ENCODE measurements at regions not wholly inside any gene's neighbourhood (a gene's known extent, or its start where the extent isn't known, plus 50 kb on each side); places are given as distances from the start of the nearest gene placed in this dataset.
"Not testable (repeated sequence)": the region's sequence is repeated elsewhere in the genome, so short reads cannot be mapped to it uniquely, and the experiment has no call there.

GRCh38 chr5:17817990-17818389 is 183.7 kb downstream of the TAF11L14 start:
- in situ Hi-C loops (cut with MboI; ENCODE audit: low sequenced_read_pairs): no loop called here

GRCh38 chr5:17819783-17820182 is 185.5 kb downstream of the TAF11L14 start:
- in situ Hi-C loops (cut with MboI; ENCODE audit: low sequenced_read_pairs): no loop called here

DNA sequence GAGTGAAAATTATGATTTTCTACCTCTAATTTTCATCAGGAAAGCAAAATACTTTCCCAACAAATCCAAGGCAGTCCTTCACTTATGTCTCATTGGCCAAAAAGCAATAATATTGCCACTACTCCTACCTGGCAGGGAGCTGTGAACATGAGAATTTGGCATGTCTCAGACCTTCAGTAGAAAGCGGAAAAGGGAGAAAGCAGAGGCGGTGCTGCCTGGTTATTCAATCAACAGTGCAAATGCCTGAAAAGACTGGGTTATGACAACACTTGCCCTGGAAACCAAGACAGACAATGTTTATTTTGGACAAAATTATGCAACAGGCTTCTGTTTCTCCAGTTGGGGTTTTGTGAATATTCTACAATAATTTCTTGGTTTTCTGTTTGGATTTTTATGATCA is 194.4 kb downstream of the TAF11L14 start:
- in situ Hi-C loops (cut with MboI; ENCODE audit: low sequenced_read_pairs): no loop called here

- in situ Hi-C loops (cut with MboI; ENCODE audit: low sequenced_read_pairs): no loop called here
Observed at GRCh38 chr5:17829456-17829855, 195.2 kb downstream of the TAF11L14 start.

DNA sequence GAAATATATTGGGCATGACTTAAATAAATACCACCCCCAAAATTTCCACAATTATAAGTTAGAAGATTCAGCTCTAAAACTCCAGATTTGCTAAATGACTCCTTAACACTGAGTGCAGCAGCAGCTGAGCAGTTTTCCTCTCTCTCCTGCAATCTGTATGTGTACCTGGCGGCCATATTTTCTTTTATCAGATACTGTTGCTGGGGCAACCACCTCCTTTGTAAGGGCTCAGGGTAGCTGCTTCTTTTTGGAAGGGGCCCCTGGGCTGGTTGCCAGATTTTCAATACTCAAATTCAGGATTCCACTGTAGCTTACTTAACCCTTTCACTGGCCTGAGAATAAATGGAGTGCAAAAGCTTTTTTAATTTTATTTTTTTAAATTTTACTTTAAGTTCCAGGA is 197.0 kb downstream of the TAF11L14 start:
- in situ Hi-C loops (cut with MboI; ENCODE audit: low sequenced_read_pairs): no loop called here

GRCh38 chr5:17832949-17833745 is 198.9 kb downstream of the TAF11L14 start:
- in situ Hi-C loops (cut with MboI; ENCODE audit: low sequenced_read_pairs): no loop called here

GRCh38 chr5:17837757-17838156 is 203.5 kb downstream of the TAF11L14 start:
- in situ Hi-C loops (cut with MboI; ENCODE audit: low sequenced_read_pairs): no loop called here

GRCh38 chr5:17838469-17838868 is 204.2 kb downstream of the TAF11L14 start:
- in situ Hi-C loops (cut with MboI; ENCODE audit: low sequenced_read_pairs): no loop called here

GRCh38 chr5:17839848-17840247 is 205.6 kb downstream of the TAF11L14 start:
- in situ Hi-C loops (cut with MboI; ENCODE audit: low sequenced_read_pairs): no loop called here

DNA sequence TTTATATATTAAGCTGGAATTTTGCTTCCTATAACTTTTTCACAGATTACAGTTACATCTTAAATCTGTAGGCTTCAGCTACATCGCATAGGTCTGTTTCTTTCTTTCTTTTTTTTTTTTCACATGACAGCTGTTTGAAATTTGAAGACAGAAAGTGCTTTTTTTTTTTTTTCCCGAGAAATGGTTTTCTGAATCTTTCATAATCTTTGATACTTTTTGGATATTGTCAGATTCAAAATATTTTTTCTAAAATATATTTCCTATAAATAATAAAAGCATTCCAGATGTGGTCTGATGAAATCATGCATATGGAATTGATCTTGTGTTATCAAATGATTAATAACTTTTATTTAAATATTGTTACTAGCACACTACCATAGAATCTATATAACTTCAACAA is 212.2 kb downstream of the TAF11L14 start:
- in situ Hi-C loops (cut with MboI; ENCODE audit: low sequenced_read_pairs): no loop called here

DNA sequence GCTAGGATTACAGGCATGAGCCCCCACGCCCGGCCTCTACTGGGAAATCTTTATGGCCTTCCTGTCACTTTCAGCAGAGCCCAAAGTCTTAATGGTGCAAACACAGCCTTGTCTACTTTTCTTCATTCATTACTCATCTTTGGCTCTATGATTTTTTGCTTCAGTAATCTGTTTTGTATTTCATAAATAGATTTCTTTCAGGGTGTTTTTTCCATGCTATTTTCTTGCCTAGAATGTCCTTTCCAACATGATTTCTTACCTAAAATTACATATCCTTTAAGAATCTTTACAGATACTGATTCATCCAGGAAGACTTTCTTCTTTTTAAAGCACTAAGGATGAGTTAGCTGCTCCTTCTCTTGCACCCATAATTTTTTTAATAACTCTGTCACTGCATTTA is 213.0 kb downstream of the TAF11L14 start:
- in situ Hi-C loops (cut with MboI; ENCODE audit: low sequenced_read_pairs): no loop called here

- in situ Hi-C loops (cut with MboI; ENCODE audit: low sequenced_read_pairs): no loop called here
Observed at GRCh38 chr5:17852111-17852510, 217.9 kb downstream of the TAF11L14 start.

DNA sequence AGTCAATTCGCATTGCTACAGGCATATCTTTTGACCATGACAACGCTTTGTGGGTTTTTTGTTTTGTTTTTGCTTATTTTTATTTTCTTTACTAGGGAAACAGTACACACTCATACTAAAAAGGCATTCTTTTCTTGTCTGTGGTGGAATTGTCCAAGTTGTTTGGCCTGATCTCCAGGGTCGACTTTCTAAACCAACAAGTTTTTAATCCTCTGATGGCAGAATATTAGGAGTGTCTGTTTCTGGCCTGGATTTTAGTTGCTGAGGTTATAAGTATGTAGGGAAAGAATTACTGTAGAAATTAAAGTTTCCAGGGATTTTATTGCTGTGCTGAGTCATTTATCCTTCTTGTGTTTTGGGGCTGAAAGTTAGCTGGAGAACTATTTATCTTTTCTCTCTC is 218.5 kb downstream of the TAF11L14 start:
- in situ Hi-C loops (cut with MboI; ENCODE audit: low sequenced_read_pairs): no loop called here

GRCh38 chr5:17854901-17855300 is 220.6 kb downstream of the TAF11L14 start:
- in situ Hi-C loops (cut with MboI; ENCODE audit: low sequenced_read_pairs): no loop called here

DNA sequence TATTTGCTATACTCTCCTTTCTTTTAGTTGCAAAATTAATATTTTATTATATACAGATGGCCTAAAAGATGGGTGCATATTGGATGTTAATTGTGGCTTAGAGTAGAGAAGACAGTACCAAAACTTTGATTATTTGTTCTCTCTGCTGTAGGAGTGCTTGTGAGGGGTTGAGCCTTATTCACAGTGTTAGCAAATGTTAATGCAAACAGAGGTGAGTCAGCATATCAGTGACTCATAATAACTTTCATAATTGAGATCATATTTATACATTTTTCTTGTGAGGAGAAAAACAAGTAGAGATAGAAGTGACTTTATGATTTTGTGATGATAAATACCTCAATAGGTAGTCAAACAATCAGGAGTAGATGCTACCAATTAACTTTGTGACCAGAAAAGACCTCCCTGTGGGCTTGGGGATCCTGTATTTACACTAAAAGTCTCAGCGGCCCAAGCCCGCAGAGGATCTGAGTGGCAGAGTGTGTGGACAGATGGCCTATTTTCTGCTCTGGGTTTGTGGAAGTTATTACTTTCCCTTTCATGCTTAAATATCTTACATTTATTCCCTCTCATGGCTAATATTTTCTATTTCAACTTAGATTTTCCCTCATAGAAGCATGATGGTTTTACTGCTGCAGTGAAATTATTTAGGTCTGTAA is 226.5 kb downstream of the TAF11L14 start:
- in situ Hi-C loops (cut with MboI; ENCODE audit: low sequenced_read_pairs): no loop called here

DNA sequence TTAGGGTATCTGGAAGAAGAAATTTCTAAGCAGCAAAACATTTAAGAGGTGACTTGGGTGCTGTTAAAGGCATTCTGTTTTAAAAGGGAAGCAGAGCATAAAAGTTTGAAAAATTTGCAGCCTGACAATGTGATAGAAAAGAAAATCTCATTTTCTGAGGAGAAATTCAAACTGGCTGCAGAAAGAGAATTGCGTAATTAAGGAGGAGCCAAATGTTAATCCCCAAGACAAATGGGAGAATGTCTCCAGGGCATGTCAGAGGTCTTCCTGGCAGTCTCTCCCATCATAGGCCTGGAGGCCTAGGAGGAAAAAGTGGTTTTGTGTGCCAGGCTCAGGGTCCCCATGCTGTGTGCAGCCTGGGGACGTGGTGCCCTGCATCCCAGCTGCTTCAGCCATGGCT is 230.6 kb downstream of the TAF11L14 start:
- in situ Hi-C loops (cut with MboI; ENCODE audit: low sequenced_read_pairs): not testable (repeated sequence)

DNA sequence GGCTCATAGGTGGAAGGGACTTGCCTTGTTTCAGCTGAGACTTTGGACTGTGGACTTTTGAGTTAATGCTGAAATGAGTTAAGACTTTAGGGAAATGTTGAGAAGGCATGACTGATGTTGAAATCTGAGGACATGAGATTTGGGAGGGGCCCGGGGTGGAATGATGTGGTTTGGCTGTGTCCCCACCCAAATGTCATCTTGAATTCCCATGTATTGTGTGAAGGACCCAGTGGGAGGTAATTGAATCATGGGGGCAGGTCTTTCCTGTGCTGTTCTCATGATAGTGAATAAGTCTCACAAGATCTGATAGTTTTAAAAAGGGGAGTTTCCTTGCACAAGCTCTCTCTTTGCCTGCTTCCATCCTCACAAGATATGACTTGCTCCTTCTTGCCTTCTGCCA is 231.7 kb downstream of the TAF11L14 start:
- in situ Hi-C loops (cut with MboI; ENCODE audit: low sequenced_read_pairs): not testable (repeated sequence)

GRCh38 chr5:17872204-17872603 is 237.9 kb downstream of the TAF11L14 start:
- in situ Hi-C loops (cut with MboI; ENCODE audit: low sequenced_read_pairs): no loop called here

GRCh38 chr5:17878541-17878940 is 244.3 kb downstream of the TAF11L14 start:
- in situ Hi-C loops (cut with MboI; ENCODE audit: low sequenced_read_pairs): no loop called here

DNA sequence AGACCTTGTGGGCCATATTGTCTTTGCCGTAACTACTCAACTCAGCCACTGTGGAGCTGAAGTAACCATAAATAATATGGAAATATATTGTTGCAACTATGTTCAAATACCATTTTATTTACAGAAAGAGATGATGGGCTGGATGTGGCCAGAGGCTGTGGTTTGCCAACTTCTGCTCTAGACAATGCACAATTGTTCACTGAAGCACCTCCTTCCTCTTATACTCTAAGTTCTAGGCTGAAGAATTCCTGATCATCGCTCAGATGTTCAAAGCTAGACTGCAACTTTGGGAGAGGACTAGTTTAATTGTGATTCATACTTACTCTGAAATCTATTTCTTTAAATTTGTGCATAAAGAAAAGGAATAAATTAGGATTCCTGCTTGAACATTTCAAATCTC is 245.0 kb downstream of the TAF11L14 start:
- in situ Hi-C loops (cut with MboI; ENCODE audit: low sequenced_read_pairs): no loop called here

DNA sequence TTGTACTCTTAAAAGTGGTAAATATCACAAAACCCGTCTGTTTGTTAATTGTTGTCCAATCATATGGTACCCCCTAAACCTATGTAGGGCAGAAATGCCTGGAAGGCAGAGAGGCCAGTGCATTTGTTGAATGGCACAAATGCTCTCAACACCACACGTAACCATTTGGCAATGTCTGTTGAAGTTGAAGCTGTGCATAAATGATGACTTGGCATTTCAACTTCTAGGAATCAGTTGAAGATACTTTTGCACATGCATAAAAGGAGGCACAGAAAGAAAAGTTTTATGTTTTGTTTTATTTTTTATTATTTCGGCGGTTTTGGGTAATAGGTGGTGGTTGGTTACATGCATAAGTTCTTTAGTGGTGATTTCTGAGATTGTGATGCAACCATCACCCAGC is 246.6 kb downstream of the TAF11L14 start:
- in situ Hi-C loops (cut with MboI; ENCODE audit: low sequenced_read_pairs): no loop called here

DNA sequence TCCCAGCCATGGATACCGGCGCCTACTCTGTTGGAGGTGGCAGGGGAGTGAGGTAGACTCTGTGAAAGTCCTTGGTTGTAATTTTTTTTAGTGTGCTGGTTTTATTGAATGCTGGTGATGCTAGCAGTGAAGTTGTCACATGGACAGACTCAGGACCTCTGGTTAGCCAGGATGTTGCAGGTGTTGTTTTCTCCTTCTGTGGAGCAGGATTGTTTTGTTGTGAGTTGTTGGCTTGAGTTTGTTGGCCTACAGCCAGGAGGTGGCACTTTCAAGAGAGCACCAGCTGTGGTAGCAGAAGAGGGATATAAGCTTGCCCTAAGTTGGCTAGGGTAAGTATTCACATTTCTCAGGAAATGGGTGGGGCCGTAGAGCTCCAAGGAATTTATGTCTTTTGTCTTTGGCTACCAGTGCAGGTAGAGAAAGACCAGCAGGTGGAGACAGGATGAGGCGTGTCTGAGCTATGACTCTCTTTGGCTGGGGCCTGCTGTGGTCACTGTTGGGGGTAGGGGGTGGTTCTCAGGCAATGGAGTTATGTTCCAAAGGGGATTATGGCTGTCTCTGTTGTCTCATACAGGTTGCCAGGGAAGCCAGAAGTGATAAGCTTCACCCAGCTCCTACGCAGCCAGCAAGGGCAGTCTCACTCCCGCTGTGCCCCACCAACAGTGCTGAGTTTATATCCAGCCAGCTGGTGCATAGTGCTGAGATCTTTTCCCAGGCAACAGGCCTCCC is 248.7 kb downstream of the TAF11L14 start:
- in situ Hi-C loops (cut with MboI; ENCODE audit: low sequenced_read_pairs): no loop called here

All from HL-60/S4 (cell line).